HEK293T (cell line): ENCODE measurements at regions not wholly inside any gene's neighbourhood (a gene's known extent, or its start where the extent isn't known, plus 50 kb on each side); places are given as distances from the start of the nearest gene placed in this dataset.

Experiments
- BHLHE40 ChIP-seq: fragments of 450-650 bp; IDR thresholded peaks from 2 replicates; pipeline ENCODE4 v1.6.1; 2016; ENCODE audit warnings: mild to moderate bottlenecking, moderate library complexity, borderline replicate concordance
- L3MBTL2 ChIP-seq: fragments of 450-650 bp; conservative IDR thresholded peaks from 2 replicates; pipeline ENCODE4 v1.6.1; 2016; ENCODE audit warnings: mild to moderate bottlenecking
- ZNF384 ChIP-seq: fragments of 450-650 bp; IDR thresholded peaks from 2 replicates; pipeline ENCODE4 v1.6.1; 2016

- no peak for TF ChIP-seq BHLHE40
- TF ChIP-seq ZNF384: no peak
- no peak for TF ChIP-seq L3MBTL2
These were observed 84.4 kb upstream of the NANOS1 start for GRCh38 chr10:118944959-118945633.
